ENCODE measurements at regions not wholly inside any gene's neighbourhood (a gene's known extent, or its start where the extent isn't known, plus 50 kb on each side); places are given as distances from the start of the nearest gene placed in this dataset.

- intact Hi-C loops (cut with DNase I; ENCODE audit: low total_unique reads), result no loop called here
- DNase-seq, result no peak
- TF ChIP-seq POLR2AphosphoS5 (IDR thresholded peaks at IDR 0.05) (no peak), POLR2A (IDR thresholded peaks at IDR 0.05) (no peak)
- TF ChIP-seq, protein P1, sequence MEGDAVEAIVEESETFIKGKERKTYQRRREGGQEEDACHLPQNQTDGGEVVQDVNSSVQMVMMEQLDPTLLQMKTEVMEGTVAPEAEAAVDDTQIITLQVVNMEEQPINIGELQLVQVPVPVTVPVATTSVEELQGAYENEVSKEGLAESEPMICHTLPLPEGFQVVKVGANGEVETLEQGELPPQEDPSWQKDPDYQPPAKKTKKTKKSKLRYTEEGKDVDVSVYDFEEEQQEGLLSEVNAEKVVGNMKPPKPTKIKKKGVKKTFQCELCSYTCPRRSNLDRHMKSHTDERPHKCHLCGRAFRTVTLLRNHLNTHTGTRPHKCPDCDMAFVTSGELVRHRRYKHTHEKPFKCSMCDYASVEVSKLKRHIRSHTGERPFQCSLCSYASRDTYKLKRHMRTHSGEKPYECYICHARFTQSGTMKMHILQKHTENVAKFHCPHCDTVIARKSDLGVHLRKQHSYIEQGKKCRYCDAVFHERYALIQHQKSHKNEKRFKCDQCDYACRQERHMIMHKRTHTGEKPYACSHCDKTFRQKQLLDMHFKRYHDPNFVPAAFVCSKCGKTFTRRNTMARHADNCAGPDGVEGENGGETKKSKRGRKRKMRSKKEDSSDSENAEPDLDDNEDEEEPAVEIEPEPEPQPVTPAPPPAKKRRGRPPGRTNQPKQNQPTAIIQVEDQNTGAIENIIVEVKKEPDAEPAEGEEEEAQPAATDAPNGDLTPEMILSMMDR (IDR thresholded peaks at IDR 0.05 in 8 of 11, conservative IDR thresholded peaks at IDR 0.05 in 3 of 11), result no peak
- WGBS, 5 donors, result 73 to 96% (median 83%) methylated on average over 1 of the region's 1 CpG
- H3K27me3 ChIP-seq (replicated peaks in 1 of 7), result no peaks in the 10 kb centered on the region
- H3K4me3 ChIP-seq, result no peak overlapping the region
- H3K27ac ChIP-seq, result no peak overlapping the region
- no peaks in the 10 kb centered on the region for H3K4me1 ChIP-seq
- H3K36me3 ChIP-seq, result no peaks in the 10 kb centered on the region
- no peaks in the 10 kb centered on the region for H3K9me3 ChIP-seq
These were observed 200.5 kb upstream of the CXorf66 start for GRCh38 chrX:140165849-140166248.

- DNase-seq, result no peak
These were observed 199.1 kb upstream of the CXorf66 start for GRCh38 chrX:140164391-140164790.

GRCh38 chrX:140163371-140164159, 198.2 kb upstream of the CXorf66 start:
- no peak overlapping the region for H3K4me3 ChIP-seq
- no peaks in the 10 kb centered on the region for H3K4me1 ChIP-seq
- WGBS, 5 donors, result 77 to 91% (median 79%) methylated on average over 3 of the region's 3 CpGs
- intact Hi-C loops (cut with DNase I; ENCODE audit: low total_unique reads), result no loop called here
- DNase-seq, result no peak
- H3K27ac ChIP-seq, result no peak overlapping the region
- no peaks in the 10 kb centered on the region for H3K9me3 ChIP-seq
- H3K27me3 ChIP-seq (replicated peaks in 1 of 7), result peaks cover 0 to 3% (median 0%) of the 10 kb centered on the region in 7 donors
- TF ChIP-seq POLR2AphosphoS5 (IDR thresholded peaks at IDR 0.05) (no peak), POLR2A (IDR thresholded peaks at IDR 0.05) (no peak)
- TF ChIP-seq, protein P1 (IDR thresholded peaks at IDR 0.05 in 8 of 11, conservative IDR thresholded peaks at IDR 0.05 in 3 of 11), result no peak
- no peaks in the 10 kb centered on the region for H3K36me3 ChIP-seq

More at GRCh38 chrX:140164391-140164790, 199.1 kb upstream of the CXorf66 start:
- no peaks in the 10 kb centered on the region for H3K36me3 ChIP-seq
- intact Hi-C loops (cut with DNase I; ENCODE audit: low total_unique reads), result no loop called here
- no peak for TF ChIP-seq POLR2A (IDR thresholded peaks at IDR 0.05)
- no peak for TF ChIP-seq POLR2AphosphoS5 (IDR thresholded peaks at IDR 0.05)
- TF ChIP-seq, protein P1 (IDR thresholded peaks at IDR 0.05 in 8 of 11, conservative IDR thresholded peaks at IDR 0.05 in 3 of 11), result no peak
- no peak overlapping the region for H3K4me3 ChIP-seq
- H3K27me3 ChIP-seq (replicated peaks in 1 of 7), result no peaks in the 10 kb centered on the region
- H3K9me3 ChIP-seq, result no peaks in the 10 kb centered on the region
- WGBS, 5 donors, result 53 to 76% (median 61%) methylated on average over 5 of the region's 5 CpGs
- no peaks in the 10 kb centered on the region for H3K4me1 ChIP-seq
- no peak overlapping the region for H3K27ac ChIP-seq

- peaks cover 0 to 4% (median 0%) of the 10 kb centered on the region in 8 donors for H3K9me3 ChIP-seq
- no peak for DNase-seq
- H3K4me1 ChIP-seq, result no peaks in the 10 kb centered on the region
- H3K27me3 ChIP-seq (replicated peaks in 1 of 7), result peaks cover 0 to 3% (median 0%) of the 10 kb centered on the region in 7 donors
- H3K4me3 ChIP-seq, result no peak overlapping the region
- intact Hi-C loops (cut with DNase I; ENCODE audit: low total_unique reads), result no loop called here
- 62 to 82% (median 65%) methylated on average over 4 of the region's 4 CpGs for WGBS, 5 donors
- H3K27ac ChIP-seq, result no peak overlapping the region
- no peaks in the 10 kb centered on the region for H3K36me3 ChIP-seq
- no peak for TF ChIP-seq POLR2A (IDR thresholded peaks at IDR 0.05)
- TF ChIP-seq, protein P1 (IDR thresholded peaks at IDR 0.05 in 8 of 11, conservative IDR thresholded peaks at IDR 0.05 in 3 of 11), result no peak
- no peak for TF ChIP-seq POLR2AphosphoS5 (IDR thresholded peaks at IDR 0.05)
These were observed 192.3 kb upstream of the CXorf66 start for GRCh38 chrX:140157611-140158010.

Measured in spleen (tissue), 11 donors.